ENCODE measurements at regions not wholly inside any gene's neighbourhood (a gene's known extent, or its start where the extent isn't known, plus 50 kb on each side); places are given as distances from the start of the nearest gene placed in this dataset.

DNA sequence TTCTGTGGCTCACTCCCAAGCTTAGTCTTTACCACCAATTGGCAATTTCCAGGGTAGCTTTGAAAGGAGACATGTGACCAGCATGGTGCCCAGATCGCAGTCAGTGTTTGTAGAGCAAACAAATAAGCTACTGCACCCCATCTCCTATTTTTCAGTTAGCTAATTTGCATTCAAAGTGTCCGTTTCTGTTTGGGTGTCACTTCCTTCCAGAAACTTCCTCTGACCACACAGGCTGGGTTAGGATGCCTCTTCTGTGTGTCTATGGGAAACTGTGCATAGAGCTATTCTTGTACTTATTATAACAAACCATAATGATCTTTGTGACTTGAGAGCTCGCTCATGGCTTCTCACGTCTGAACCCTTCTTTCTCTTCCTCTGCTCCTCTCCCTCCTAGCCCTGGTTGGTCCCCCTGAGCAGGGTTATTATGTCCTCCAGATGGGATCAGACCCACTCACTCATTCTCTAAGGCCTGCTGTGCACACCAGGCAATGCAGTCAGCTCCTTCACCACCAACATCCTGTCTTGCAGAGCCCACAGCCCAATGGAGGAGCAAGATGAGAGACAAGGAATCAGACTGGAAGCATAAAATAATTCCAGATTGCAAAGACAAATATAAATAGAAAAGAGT, 101.2 kb upstream of the ALK start:
- no peak for TF ChIP-seq NFIC (IDR thresholded peaks at IDR 0.05)
- TF ChIP-seq, protein P1, sequence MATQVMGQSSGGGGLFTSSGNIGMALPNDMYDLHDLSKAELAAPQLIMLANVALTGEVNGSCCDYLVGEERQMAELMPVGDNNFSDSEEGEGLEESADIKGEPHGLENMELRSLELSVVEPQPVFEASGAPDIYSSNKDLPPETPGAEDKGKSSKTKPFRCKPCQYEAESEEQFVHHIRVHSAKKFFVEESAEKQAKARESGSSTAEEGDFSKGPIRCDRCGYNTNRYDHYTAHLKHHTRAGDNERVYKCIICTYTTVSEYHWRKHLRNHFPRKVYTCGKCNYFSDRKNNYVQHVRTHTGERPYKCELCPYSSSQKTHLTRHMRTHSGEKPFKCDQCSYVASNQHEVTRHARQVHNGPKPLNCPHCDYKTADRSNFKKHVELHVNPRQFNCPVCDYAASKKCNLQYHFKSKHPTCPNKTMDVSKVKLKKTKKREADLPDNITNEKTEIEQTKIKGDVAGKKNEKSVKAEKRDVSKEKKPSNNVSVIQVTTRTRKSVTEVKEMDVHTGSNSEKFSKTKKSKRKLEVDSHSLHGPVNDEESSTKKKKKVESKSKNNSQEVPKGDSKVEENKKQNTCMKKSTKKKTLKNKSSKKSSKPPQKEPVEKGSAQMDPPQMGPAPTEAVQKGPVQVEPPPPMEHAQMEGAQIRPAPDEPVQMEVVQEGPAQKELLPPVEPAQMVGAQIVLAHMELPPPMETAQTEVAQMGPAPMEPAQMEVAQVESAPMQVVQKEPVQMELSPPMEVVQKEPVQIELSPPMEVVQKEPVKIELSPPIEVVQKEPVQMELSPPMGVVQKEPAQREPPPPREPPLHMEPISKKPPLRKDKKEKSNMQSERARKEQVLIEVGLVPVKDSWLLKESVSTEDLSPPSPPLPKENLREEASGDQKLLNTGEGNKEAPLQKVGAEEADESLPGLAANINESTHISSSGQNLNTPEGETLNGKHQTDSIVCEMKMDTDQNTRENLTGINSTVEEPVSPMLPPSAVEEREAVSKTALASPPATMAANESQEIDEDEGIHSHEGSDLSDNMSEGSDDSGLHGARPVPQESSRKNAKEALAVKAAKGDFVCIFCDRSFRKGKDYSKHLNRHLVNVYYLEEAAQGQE (IDR thresholded peaks at IDR 0.05; ENCODE audit: low read depth) = no peak
- no peak for TF ChIP-seq CEBPB (IDR thresholded peaks at IDR 0.05)
- no peak for TF ChIP-seq RAD21 (IDR thresholded peaks at IDR 0.05; ENCODE audit: low read depth)
- TF ChIP-seq TCF12 (IDR thresholded peaks at IDR 0.05; ENCODE audit: low read depth) = no peak
- no peak for TF ChIP-seq CREB1 (IDR thresholded peaks at IDR 0.05; ENCODE audit: low read depth)
- TF ChIP-seq ZBTB7A (IDR thresholded peaks at IDR 0.05; ENCODE audit: low read depth) = no peak
- no peak for TF ChIP-seq YY1 (IDR thresholded peaks at IDR 0.05; ENCODE audit: low read depth)
- TF ChIP-seq FOXM1 (IDR thresholded peaks at IDR 0.05; ENCODE audit: borderline replicate concordance, low read depth) = no peak
- TF ChIP-seq EGR1 (IDR thresholded peaks at IDR 0.05) = no peak
- TF ChIP-seq TEAD4 (IDR thresholded peaks at IDR 0.05) = no peak
- no peak for TF ChIP-seq EP300 (IDR thresholded peaks at IDR 0.05; ENCODE audit: borderline replicate concordance)
- TF ChIP-seq, protein P2, sequence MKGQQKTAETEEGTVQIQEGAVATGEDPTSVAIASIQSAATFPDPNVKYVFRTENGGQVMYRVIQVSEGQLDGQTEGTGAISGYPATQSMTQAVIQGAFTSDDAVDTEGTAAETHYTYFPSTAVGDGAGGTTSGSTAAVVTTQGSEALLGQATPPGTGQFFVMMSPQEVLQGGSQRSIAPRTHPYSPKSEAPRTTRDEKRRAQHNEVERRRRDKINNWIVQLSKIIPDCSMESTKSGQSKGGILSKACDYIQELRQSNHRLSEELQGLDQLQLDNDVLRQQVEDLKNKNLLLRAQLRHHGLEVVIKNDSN (IDR thresholded peaks at IDR 0.05) = no peak
- TF ChIP-seq TAF1 (IDR thresholded peaks at IDR 0.05; ENCODE audit: low read depth) = no peak
- TF ChIP-seq, protein P3, sequence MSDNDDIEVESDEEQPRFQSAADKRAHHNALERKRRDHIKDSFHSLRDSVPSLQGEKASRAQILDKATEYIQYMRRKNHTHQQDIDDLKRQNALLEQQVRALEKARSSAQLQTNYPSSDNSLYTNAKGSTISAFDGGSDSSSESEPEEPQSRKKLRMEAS (IDR thresholded peaks at IDR 0.05) = no peak

DNA sequence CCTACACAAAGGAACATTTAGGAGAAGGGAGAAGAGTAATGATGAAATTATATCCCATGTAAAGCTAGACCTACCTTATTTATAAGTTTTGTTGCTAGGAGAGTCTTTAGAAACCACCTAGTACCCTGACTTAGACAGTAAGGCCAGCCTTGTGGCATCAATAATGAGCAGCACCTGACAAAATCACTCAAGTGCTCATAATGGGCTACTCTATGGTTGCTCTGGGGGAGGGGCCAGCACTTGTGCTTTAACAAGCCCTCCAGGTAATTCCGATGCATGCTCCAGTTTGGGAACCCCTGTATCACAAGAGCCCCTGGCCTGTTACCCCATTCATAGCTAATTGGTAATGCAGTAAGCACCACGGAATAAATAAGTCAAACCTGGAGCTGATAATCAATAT, 102.9 kb upstream of the ALK start:
- TF ChIP-seq TAF1 (IDR thresholded peaks at IDR 0.05; ENCODE audit: low read depth) = no peak

DNA sequence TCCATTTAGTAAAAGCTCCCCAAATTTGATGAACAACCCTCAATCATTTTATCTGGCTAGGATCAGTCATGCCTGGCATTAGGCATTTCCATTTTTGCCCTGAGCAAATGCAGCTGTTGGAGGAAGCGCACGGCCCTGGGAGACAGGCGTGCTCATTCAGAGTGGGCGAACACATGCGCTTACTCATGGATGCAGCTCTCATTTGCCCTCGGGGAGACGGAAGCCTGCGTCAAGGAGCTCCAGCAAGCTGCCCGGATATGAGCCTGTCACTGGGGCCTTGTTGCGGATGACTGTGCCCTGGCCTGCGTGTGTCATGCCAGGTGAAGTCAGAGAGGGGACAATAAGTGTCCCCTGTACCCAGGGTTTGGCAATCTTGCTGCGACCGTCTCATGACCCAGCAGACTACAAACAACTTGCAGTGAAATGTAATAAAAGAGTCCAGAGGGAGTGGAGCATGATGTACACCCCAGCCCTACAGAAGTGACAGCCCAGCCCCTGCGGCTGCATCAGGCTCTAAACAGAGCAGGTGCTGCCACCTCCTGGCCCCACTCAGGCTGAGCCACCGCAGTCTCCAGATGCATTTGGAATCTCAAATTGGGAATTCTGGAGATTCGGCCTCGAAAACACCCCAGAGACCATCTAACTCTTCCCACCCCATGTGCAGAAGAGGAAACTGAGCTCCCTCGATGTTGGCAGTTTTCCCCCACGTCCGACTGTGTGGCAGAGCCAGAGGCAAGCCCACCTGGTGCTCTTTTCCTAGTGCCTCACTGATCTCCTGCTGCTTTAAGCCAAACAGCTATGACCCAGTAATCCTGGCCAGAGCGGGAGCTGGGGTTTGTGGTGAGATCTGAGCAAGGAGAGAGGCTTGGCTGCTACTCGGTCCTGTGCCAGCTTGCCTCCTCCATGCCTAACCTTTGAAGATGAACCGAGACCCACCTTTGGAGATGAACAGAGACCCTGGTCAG, 105.0 kb upstream of the ALK start:
- no peak for TF ChIP-seq NFIC (IDR thresholded peaks at IDR 0.05)
- no peak for TF ChIP-seq TCF12 (IDR thresholded peaks at IDR 0.05; ENCODE audit: low read depth)
- TF ChIP-seq RAD21 (IDR thresholded peaks at IDR 0.05; ENCODE audit: low read depth) = peak; percentile 73

DNA sequence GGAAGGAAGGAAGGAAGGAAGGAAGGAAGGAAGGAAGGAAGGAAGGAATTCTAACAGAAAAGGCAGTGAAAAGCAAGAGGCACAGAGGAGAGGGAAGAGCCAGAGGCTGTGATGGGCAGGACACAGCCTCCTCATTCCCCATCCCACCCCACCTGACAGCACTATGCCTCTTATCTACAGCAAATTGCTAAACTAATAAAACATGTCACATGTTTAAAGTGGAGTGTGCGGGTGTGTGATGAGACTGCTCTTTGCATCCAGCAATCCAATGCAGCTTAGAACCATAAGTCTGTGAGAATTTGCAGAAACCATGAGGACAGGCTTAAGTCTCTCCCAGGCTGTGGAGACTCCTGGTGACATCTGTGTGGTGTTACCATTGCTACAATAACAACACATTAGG, 108.4 kb upstream of the ALK start:
- no peak for TF ChIP-seq RAD21 (IDR thresholded peaks at IDR 0.05; ENCODE audit: low read depth)
- TF ChIP-seq, protein P2 (IDR thresholded peaks at IDR 0.05) = no peak
- TF ChIP-seq, protein P3 (IDR thresholded peaks at IDR 0.05) = no peak
- TF ChIP-seq CREB1 (IDR thresholded peaks at IDR 0.05; ENCODE audit: low read depth) = no peak
- TF ChIP-seq EP300 (IDR thresholded peaks at IDR 0.05; ENCODE audit: borderline replicate concordance) = no peak
- TF ChIP-seq YY1 (IDR thresholded peaks at IDR 0.05; ENCODE audit: low read depth) = no peak
- no peak for TF ChIP-seq TEAD4 (IDR thresholded peaks at IDR 0.05)
- TF ChIP-seq CEBPB (IDR thresholded peaks at IDR 0.05) = no peak
- TF ChIP-seq NFIC (IDR thresholded peaks at IDR 0.05) = no peak
- no peak for TF ChIP-seq EGR1 (IDR thresholded peaks at IDR 0.05)
- TF ChIP-seq ZBTB7A (IDR thresholded peaks at IDR 0.05; ENCODE audit: low read depth) = no peak
- no peak for TF ChIP-seq TCF12 (IDR thresholded peaks at IDR 0.05; ENCODE audit: low read depth)
- no peak for TF ChIP-seq TAF1 (IDR thresholded peaks at IDR 0.05; ENCODE audit: low read depth)
- TF ChIP-seq, protein P1 (IDR thresholded peaks at IDR 0.05; ENCODE audit: low read depth) = no peak
- TF ChIP-seq FOXM1 (IDR thresholded peaks at IDR 0.05; ENCODE audit: borderline replicate concordance, low read depth) = no peak

DNA sequence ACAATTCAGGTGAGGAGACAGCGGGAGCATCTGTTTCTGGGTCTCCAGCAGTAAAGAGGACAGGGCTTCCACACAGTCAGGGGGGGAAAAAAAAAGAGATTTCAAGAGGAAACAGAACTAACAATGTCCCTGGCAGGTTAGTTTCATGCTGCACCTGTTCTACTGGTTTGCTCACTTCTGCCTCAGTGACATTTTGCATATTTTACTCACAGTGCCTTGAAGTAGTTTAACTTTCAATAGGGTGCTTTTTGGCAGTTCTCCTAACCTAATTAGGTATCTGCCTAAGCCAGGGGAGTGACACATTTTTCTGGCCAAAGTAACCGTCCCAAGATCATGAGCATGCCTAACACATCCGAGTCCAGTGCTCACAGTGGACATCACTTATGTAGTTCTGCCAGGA, 109.0 kb upstream of the ALK start:
- TF ChIP-seq TEAD4 (IDR thresholded peaks at IDR 0.05) (no peak), ZBTB7A (IDR thresholded peaks at IDR 0.05; ENCODE audit: low read depth) (no peak), EGR1 (IDR thresholded peaks at IDR 0.05) (no peak), CEBPB (IDR thresholded peaks at IDR 0.05) (no peak), CREB1 (IDR thresholded peaks at IDR 0.05; ENCODE audit: low read depth) (no peak), YY1 (IDR thresholded peaks at IDR 0.05; ENCODE audit: low read depth) (no peak)
- TF ChIP-seq, protein P2 (IDR thresholded peaks at IDR 0.05) = no peak
